HFF-Myc (cell line): ENCODE measurements at regions not wholly inside any gene's neighbourhood (a gene's known extent, or its start where the extent isn't known, plus 50 kb on each side); places are given as distances from the start of the nearest gene placed in this dataset.
"Not testable (repeated sequence)": the region's sequence is repeated elsewhere in the genome, so short reads cannot be mapped to it uniquely, and the experiment has no call there.

Experiments
- DNase-seq: peaks from one replicate; pipeline ENCODE4 v3.0.0-alpha.2; 2011; ENCODE audit warnings: low read depth; ENCODE audit errors: extremely low read depth
- H3K4me3 ChIP-seq: replicated peaks from 2 replicates; pipeline ENCODE4 v1.5.1; 2011; ENCODE audit warnings: low read depth, mild to moderate bottlenecking, control low read depth, low read length
- CTCF ChIP-seq: IDR thresholded peaks from 2 replicates; pipeline ENCODE4 v1.5.1; 2012; ENCODE audit warnings: mild to moderate bottlenecking, low read depth, low read length, control low read depth; ENCODE audit errors: missing control alignments

- DNase-seq = no peak
- no peak overlapping the region for H3K4me3 ChIP-seq
- TF ChIP-seq CTCF = no peak
Observed at GRCh38 chr1:112855152-112855828, 100.7 kb downstream of the SLC16A1 start.

GRCh38 chr1:112854368-112854984, 101.5 kb downstream of the SLC16A1 start:
- DNase-seq = not testable (repeated sequence)
- H3K4me3 ChIP-seq = 0 out of 2 replicates have a peak overlapping the region, but pooled peaks have one; percentile 7

GRCh38 chr1:112853915-112854314, 102.1 kb downstream of the SLC16A1 start:
- H3K4me3 ChIP-seq, DNase-seq: not testable (repeated sequence)

- no peak overlapping the region for H3K4me3 ChIP-seq
- no peak for TF ChIP-seq CTCF
- no peak for DNase-seq
Observed at GRCh38 chr1:112852934-112853333, 103.1 kb downstream of the SLC16A1 start.

- DNase-seq = no peak
- no peak overlapping the region for H3K4me3 ChIP-seq
- TF ChIP-seq CTCF = no peak
Observed at GRCh38 chr1:112852276-112852675, 103.7 kb downstream of the SLC16A1 start.

GRCh38 chr1:112850034-112850757, 105.8 kb downstream of the SLC16A1 start:
- DNase-seq = no peak
- H3K4me3 ChIP-seq = peak overlapping the region; percentile 44
- TF ChIP-seq CTCF = no peak

GRCh38 chr1:112849425-112850033, 106.5 kb downstream of the SLC16A1 start:
- no peak for DNase-seq
- no peak for TF ChIP-seq CTCF
- H3K4me3 ChIP-seq = peak overlapping the region; percentile 44
